A549 (cell line): ENCODE measurements at regions not wholly inside any gene's neighbourhood (a gene's known extent, or its start where the extent isn't known, plus 50 kb on each side); places are given as distances from the start of the nearest gene placed in this dataset.

Experiments used
- ATAC-seq, 2 experiments: fragments of 200-7000 bp in 1 of 2; fragments of >200 bp in 1 of 2; cut with Nextera tagmentation in 1 of 2; cut with Tn5 transposase in 1 of 2; 3 replicates each; pipeline versions ENCODE4 v1.8.0 to v1.9.1; 2018 to 2020; ENCODE audit warnings: mild to moderate bottlenecking in 1 of 2, moderate library complexity in 1 of 2
- CTCF ChIA-PET: fragments of 300-600 bp; sonication (Branson Sonifier 250); formaldehyde crosslinking; extraction: SDS; loops from one replicate; lab custom pipeline; 2021; ENCODE audit warnings: antibody characterized with exemption, inconsistent platforms; lab: Yijun Ruan, JAX
- POLR2A ChIA-PET: fragments of 350-600 bp; formaldehyde crosslinking; extraction: SDS; loops from one replicate; lab custom pipeline; 2021; ENCODE audit warnings: antibody characterized with exemption, inconsistent platforms; lab: Yijun Ruan, JAX
- DNase-seq, 2 experiments: peaks; one replicate each; pipeline versions ENCODE4 v3.0.0 to v3.0.0-alpha.2; 2011 to 2016; ENCODE audit warnings: low read depth in 1 of 2, low spot score in 1 of 2
- FAIRE-seq: peaks from 2 replicates; lab custom pipeline; 2011; peaks lifted over from hg19 to GRCh38; lab: Jason Lieb, UNC
- H3K27ac ChIP-seq, 2 experiments: fragments of >200 bp; sonication (Bioruptor Twin); formaldehyde crosslinking; 3 replicates each; pipeline ENCODE4 v1.5.1; 2016 to 2017
- H3K4me1 ChIP-seq: fragments of >200 bp; sonication (Bioruptor Twin); formaldehyde crosslinking; 3 replicates; pipeline ENCODE4 v1.6.1; 2016
- H3K4me2 ChIP-seq: fragments of >200 bp; sonication (Bioruptor Twin); formaldehyde crosslinking; 3 replicates; pipeline ENCODE4 v1.6.1; 2016
- H3K4me3 ChIP-seq: fragments of >200 bp; sonication (Bioruptor Twin); formaldehyde crosslinking; 3 replicates; pipeline ENCODE4 v1.5.1; 2016
- H3K9me3 ChIP-seq: fragments of >200 bp; sonication (Bioruptor Twin); formaldehyde crosslinking; 3 replicates; pipeline ENCODE4 v1.6.1; 2016
- CBX8 ChIP-seq: fragments of 200-600 bp; sonication (generic); IDR thresholded peaks from 2 replicates; pipeline ENCODE4 v1.6.1; 2016
- CHD4 ChIP-seq: fragments of 200-600 bp; sonication (generic); IDR thresholded peaks from 2 replicates; pipeline ENCODE4 v1.6.1; 2016; ENCODE audit warnings: antibody characterized with exemption, mild to moderate bottlenecking, borderline replicate concordance
- EHF ChIP-seq: fragments of 250-450 bp; sonication (Bioruptor Pico); IDR thresholded peaks from 2 replicates; pipeline ENCODE4 v1.5.0; 2020; ENCODE audit warnings: mild to moderate bottlenecking
- EP300 ChIP-seq, 2 experiments: fragments of >200 bp; sonication (Bioruptor Twin); formaldehyde crosslinking; IDR thresholded peaks; 2 replicates in 1 of 2; 3 replicates in 1 of 2; pipeline ENCODE4 v1.6.1; 2016 to 2017
- FOSB ChIP-seq: fragments of 250-450 bp; sonication (Bioruptor Pico); IDR thresholded peaks from 2 replicates; pipeline ENCODE4 v1.5.0; 2020; ENCODE audit warnings: mild to moderate bottlenecking, moderate library complexity
- FOXS1 ChIP-seq: fragments of 250-450 bp; sonication (Bioruptor Pico); IDR thresholded peaks from 2 replicates; pipeline ENCODE4 v1.5.0; 2020; ENCODE audit warnings: mild to moderate bottlenecking, moderate library complexity
- HEYL ChIP-seq: fragments of 250-450 bp; sonication (Bioruptor Pico); IDR thresholded peaks from 2 replicates; pipeline ENCODE4 v1.8.0; 2021; ENCODE audit warnings: mild to moderate bottlenecking, moderate library complexity
- HOXA7 ChIP-seq: fragments of 250-450 bp; sonication (Bioruptor Pico); IDR thresholded peaks from 2 replicates; pipeline ENCODE4 v1.5.0; 2020; ENCODE audit warnings: mild to moderate bottlenecking, moderate library complexity
- HOXB13 ChIP-seq: fragments of 250-450 bp; sonication (Bioruptor Pico); IDR thresholded peaks from 2 replicates; pipeline ENCODE4 v1.5.0; 2020; ENCODE audit warnings: low read depth, mild to moderate bottlenecking, moderate library complexity
- KDM1A ChIP-seq: fragments of 200-600 bp; sonication (generic); IDR thresholded peaks from 2 replicates; pipeline ENCODE4 v1.6.1; 2016; ENCODE audit warnings: low read depth, mild to moderate bottlenecking
- KDM5A ChIP-seq: fragments of 200-600 bp; sonication (generic); IDR thresholded peaks from 2 replicates; pipeline ENCODE4 v1.6.1; 2016; ENCODE audit warnings: antibody characterized with exemption, mild to moderate bottlenecking
- MAFK ChIP-seq: fragments of 450-650 bp; IDR thresholded peaks from 2 replicates; pipeline ENCODE4 v1.6.1; 2014; ENCODE audit not compliant: partially characterized antibody
- MAZ ChIP-seq: fragments of 150-350 bp; IDR thresholded peaks from 2 replicates; pipeline ENCODE4 v1.6.1; 2014; ENCODE audit warnings: antibody characterized with exemption, low read depth, low read length, borderline replicate concordance
- NFE2L2 ChIP-seq: fragments of 150-350 bp; conservative IDR thresholded peaks from 2 replicates; pipeline ENCODE4 v1.6.1; 2014; ENCODE audit warnings: low read length
- NPAS2 ChIP-seq: fragments of 250-450 bp; sonication (Bioruptor Pico); IDR thresholded peaks from 2 replicates; pipeline ENCODE4 v1.8.0; 2022; ENCODE audit warnings: mild to moderate bottlenecking, moderate library complexity, borderline replicate concordance
- NR3C1 ChIP-seq: fragments of >200 bp; sonication (Bioruptor Twin); formaldehyde crosslinking; IDR thresholded peaks from 3 replicates; pipeline ENCODE4 v1.6.1; 2017
- RARB ChIP-seq: fragments of 250-450 bp; sonication (Bioruptor Pico); IDR thresholded peaks from 2 replicates; pipeline ENCODE4 v1.8.0; 2021; ENCODE audit warnings: mild to moderate bottlenecking, moderate library complexity
- RNF2 ChIP-seq: fragments of 200-600 bp; sonication (generic); IDR thresholded peaks from 2 replicates; pipeline ENCODE4 v1.6.1; 2016; ENCODE audit warnings: low read depth, mild to moderate bottlenecking, antibody characterized with exemption, moderate library complexity, borderline replicate concordance
- SMC3 ChIP-seq: fragments of >200 bp; sonication (Bioruptor Twin); formaldehyde crosslinking; IDR thresholded peaks from 3 replicates; pipeline ENCODE4 v1.6.1; 2018; ENCODE audit warnings: inconsistent platforms
- SREBF2 ChIP-seq: fragments of 450-650 bp; IDR thresholded peaks from 2 replicates; pipeline ENCODE4 v1.6.1; 2014; ENCODE audit warnings: mild to moderate bottlenecking, moderate library complexity
- TFCP2L1 ChIP-seq: fragments of 250-450 bp; sonication (Bioruptor Pico); IDR thresholded peaks from 2 replicates; pipeline ENCODE4 v1.5.0; 2021; ENCODE audit warnings: mild to moderate bottlenecking
- TP53 ChIP-seq: fragments of 250-450 bp; sonication (Bioruptor Pico); IDR thresholded peaks from 2 replicates; pipeline ENCODE4 v1.5.0; 2021; ENCODE audit warnings: mild to moderate bottlenecking, moderate library complexity
- ZC3H11A ChIP-seq: fragments of 450-650 bp; IDR thresholded peaks from 2 replicates; pipeline ENCODE4 v1.6.1; 2014; ENCODE audit warnings: antibody characterized with exemption, mild to moderate bottlenecking
- ZFP36 ChIP-seq: fragments of 450-650 bp; IDR thresholded peaks from 2 replicates; pipeline ENCODE4 v1.6.1; 2014; ENCODE audit warnings: borderline replicate concordance; ENCODE audit not compliant: partially characterized antibody
- ZSCAN20 ChIP-seq: fragments of 250-450 bp; sonication (Bioruptor Pico); IDR thresholded peaks from 2 replicates; pipeline ENCODE4 v1.8.0; 2022; ENCODE audit warnings: mild to moderate bottlenecking, moderate library complexity
- WGBS: methylation state at CpG from one replicate; pipeline ENCODE4 v1.1.6; 2017; ENCODE audit errors: missing lambda C conversion rate; 5-methylcytosine and 5-hydroxymethylcytosine counted together
- TF ChIP-seq, protein P1 (sequence below): fragments of >200 bp; sonication (Bioruptor Twin); formaldehyde crosslinking; IDR thresholded peaks from 3 replicates; pipeline ENCODE4 v1.6.1; 2016
- TF ChIP-seq, protein P2 (sequence below): fragments of 150-350 bp; IDR thresholded peaks from 2 replicates; pipeline ENCODE4 v1.6.1; 2014; ENCODE audit warnings: low read depth, mild to moderate bottlenecking, low read length
- TF ChIP-seq, protein P3 (sequence below): fragments of 250-450 bp; sonication (Bioruptor Pico); IDR thresholded peaks from 2 replicates; pipeline ENCODE4 v1.5.0; 2021; ENCODE audit warnings: mild to moderate bottlenecking, moderate library complexity, borderline replicate concordance
- TF ChIP-seq, protein P4 (sequence below): IDR thresholded peaks from 2 replicates; pipeline ENCODE4 v1.6.1; 2012
- TF ChIP-seq, protein P5 (sequence below): fragments of >200 bp; sonication (Bioruptor Twin); formaldehyde crosslinking; IDR thresholded peaks from 2 replicates; pipeline ENCODE4 v1.6.1; 2016

DNA sequence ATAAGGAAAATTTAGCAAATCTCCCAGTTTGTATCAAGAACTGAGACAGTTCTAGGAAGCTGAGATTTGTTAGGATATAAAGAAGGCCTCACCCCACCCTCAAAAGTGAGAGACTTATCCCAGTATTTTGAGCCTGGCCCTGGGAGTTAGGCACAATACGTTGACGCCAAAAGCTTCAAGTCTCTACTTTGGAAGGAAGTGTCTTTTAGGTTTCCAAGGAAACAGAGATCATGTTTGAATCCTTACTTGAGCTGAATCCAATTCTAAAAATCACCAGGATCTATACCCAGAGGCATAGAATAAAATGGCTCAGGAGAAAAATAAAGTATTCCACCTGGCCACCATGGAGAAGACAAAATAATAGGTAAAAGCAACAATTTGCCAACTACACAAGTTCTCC is 115.9 kb upstream of the NRG3 start:
- FAIRE-seq: no peak
- no peaks in the 10 kb centered on the region for H3K9me3 ChIP-seq
- TF ChIP-seq HOXB13 (CRISPR knock-in tag) (no peak), CHD4 (no peak), HOXA7 (CRISPR knock-in tag) (no peak), ZFP36 (no peak), MAFK (no peak), SREBF2 (no peak), FOSB (CRISPR knock-in tag) (no peak), HEYL (CRISPR knock-in tag) (no peak), KDM5A (no peak), EP300 (IDR thresholded peaks at IDR 0.05) (no peak), RNF2 (no peak), TP53 (no peak), TFCP2L1 (no peak)
- TF ChIP-seq, protein P1, sequence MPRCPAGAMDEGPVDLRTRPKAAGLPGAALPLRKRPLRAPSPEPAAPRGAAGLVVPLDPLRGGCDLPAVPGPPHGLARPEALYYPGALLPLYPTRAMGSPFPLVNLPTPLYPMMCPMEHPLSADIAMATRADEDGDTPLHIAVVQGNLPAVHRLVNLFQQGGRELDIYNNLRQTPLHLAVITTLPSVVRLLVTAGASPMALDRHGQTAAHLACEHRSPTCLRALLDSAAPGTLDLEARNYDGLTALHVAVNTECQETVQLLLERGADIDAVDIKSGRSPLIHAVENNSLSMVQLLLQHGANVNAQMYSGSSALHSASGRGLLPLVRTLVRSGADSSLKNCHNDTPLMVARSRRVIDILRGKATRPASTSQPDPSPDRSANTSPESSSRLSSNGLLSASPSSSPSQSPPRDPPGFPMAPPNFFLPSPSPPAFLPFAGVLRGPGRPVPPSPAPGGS: no peak
- TF ChIP-seq, protein P2, sequence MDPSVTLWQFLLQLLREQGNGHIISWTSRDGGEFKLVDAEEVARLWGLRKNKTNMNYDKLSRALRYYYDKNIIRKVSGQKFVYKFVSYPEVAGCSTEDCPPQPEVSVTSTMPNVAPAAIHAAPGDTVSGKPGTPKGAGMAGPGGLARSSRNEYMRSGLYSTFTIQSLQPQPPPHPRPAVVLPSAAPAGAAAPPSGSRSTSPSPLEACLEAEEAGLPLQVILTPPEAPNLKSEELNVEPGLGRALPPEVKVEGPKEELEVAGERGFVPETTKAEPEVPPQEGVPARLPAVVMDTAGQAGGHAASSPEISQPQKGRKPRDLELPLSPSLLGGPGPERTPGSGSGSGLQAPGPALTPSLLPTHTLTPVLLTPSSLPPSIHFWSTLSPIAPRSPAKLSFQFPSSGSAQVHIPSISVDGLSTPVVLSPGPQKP: no peak
- DNase-seq: no peak
- H3K4me3 ChIP-seq: no peak overlapping the region
- H3K4me2 ChIP-seq: no peak overlapping the region
- H3K4me1 ChIP-seq: no peaks in the 10 kb centered on the region
- no peak for ATAC-seq
- 29% methylated on average over 2 of the region's 2 CpGs for WGBS
- CTCF ChIA-PET: no interaction called here
- H3K27ac ChIP-seq: no peak overlapping the region
- POLR2A ChIA-PET: no interaction called here

DNA sequence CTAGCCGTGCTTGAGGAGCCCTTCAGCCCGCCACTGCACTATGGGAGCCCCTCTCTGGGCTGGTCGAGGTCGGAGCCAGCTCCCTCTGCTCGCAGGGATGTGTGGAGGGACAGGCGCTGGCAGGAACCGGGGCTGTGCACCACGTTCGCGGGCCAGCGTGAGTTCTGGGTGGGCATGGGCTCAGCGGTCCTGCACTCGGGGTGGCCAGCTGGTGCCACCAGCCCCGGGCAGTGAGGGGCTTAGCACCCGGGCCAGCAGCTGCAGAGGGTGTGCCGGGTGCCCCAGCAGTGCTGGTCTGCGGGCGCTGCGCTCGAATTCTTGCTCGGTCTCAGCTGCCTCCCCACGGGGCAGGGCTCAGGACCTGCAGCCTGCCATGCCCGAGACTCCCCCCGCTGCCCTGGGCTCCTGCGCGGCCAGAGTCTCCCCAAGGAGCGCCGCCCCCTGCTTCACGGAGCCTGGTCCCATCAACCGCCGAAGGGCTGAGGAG is 90.8 kb upstream of the NRG3 start:
- ATAC-seq (no peak), FAIRE-seq (no peak)
- WGBS: 26% methylated on average over 17 of the region's 31 CpGs

DNA sequence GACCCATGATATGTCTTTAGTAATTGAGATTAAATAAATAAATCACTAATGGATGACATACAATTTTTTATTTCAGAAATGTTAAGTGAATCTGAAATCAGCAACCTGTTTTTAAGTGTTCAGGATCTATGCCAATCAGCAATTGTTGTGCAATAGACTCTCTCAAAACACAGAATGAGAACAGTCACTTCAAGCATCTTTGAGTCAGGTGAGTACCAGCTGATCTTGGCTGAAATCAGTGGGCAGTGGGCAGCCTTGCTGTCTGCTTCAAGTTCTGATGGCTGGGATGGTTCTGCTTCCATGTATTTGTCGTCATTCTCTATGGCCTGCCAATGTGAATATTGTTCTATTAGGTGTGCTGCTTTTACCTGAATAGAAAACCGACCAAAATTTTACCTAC is 82.3 kb upstream of the NRG3 start:
- Histone ChIP-seq H3K4me3 (no peak overlapping the region), H3K27ac (no peak overlapping the region), H3K4me2 (no peak overlapping the region), H3K9me3 (no peaks in the 10 kb centered on the region), H3K4me1 (no peaks in the 10 kb centered on the region)
- WGBS: 2% methylated on average over 2 of the region's 2 CpGs
- POLR2A ChIA-PET: no interaction called here
- FAIRE-seq (no peak), ATAC-seq (no peak), DNase-seq (no peak)
- TF ChIP-seq NFE2L2 (no peak), FOXS1 (CRISPR knock-in tag) (no peak), SREBF2 (no peak), CHD4 (no peak), KDM1A (no peak), EHF (CRISPR knock-in tag) (no peak), ZC3H11A (no peak), EP300 (IDR thresholded peaks at IDR 0.05) (no peak), NR3C1 (no peak), TFCP2L1 (no peak), MAZ (no peak), NPAS2 (CRISPR knock-in tag) (no peak), SMC3 (no peak)
- TF ChIP-seq, protein P3, sequence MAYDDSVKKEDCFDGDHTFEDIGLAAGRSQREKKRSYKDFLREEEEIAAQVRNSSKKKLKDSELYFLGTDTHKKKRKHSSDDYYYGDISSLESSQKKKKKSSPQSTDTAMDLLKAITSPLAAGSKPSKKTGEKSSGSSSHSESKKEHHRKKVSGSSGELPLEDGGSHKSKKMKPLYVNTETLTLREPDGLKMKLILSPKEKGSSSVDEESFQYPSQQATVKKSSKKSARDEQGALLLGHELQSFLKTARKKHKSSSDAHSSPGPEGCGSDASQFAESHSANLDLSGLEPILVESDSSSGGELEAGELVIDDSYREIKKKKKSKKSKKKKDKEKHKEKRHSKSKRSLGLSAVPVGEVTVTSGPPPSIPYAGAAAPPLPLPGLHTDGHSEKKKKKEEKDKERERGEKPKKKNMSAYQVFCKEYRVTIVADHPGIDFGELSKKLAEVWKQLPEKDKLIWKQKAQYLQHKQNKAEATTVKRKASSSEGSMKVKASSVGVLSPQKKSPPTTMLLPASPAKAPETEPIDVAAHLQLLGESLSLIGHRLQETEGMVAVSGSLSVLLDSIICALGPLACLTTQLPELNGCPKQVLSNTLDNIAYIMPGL (CRISPR knock-in tag): no peak
- TF ChIP-seq, protein P4, sequence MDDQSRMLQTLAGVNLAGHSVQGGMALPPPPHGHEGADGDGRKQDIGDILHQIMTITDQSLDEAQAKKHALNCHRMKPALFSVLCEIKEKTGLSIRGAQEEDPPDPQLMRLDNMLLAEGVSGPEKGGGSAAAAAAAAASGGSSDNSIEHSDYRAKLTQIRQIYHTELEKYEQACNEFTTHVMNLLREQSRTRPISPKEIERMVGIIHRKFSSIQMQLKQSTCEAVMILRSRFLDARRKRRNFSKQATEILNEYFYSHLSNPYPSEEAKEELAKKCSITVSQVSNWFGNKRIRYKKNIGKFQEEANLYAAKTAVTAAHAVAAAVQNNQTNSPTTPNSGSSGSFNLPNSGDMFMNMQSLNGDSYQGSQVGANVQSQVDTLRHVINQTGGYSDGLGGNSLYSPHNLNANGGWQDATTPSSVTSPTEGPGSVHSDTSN: no peak
- TF ChIP-seq, protein P2: no peak
- TF ChIP-seq, protein P5, sequence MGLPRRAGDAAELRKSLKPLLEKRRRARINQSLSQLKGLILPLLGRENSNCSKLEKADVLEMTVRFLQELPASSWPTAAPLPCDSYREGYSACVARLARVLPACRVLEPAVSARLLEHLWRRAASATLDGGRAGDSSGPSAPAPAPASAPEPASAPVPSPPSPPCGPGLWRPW: no peak
- CTCF ChIA-PET: no interaction called here

More for the DNA sequence above, 90.8 kb upstream of the NRG3 start:
- Histone ChIP-seq H3K4me2 (no peak overlapping the region), H3K4me3 (no peak overlapping the region), H3K4me1 (no peaks in the 10 kb centered on the region), H3K9me3 (no peaks in the 10 kb centered on the region), H3K27ac (no peak overlapping the region)
- ChIA-PET CTCF (no interaction called here), POLR2A (no interaction called here)
- no peak for TF ChIP-seq ZSCAN20 (CRISPR knock-in tag)
- no peak for TF ChIP-seq RARB (CRISPR knock-in tag)
- no peak for TF ChIP-seq CBX8
- no peak for DNase-seq
